Activated CD8-positive, alpha-beta memory T cell treated with anti-CD3 and anti-CD28 coated beads, Interleukin-2, amount 10 ng/mL, durations not matched to agents 7 days and 5 days (primary cell): ENCODE measurements at regions not wholly inside any gene's neighbourhood (a gene's known extent, or its start where the extent isn't known, plus 50 kb on each side); places are given as distances from the start of the nearest gene placed in this dataset.

Source experiments
- ATAC-seq: fragments of 150-1000 bp; cut with Tn5 transposase; one replicate; pipeline ENCODE4 v1.10.0; 2021; ENCODE audit warnings: moderate library complexity
- CTCF ChIA-PET: fragments of 350-600 bp; sonication (Branson Sonifier 250); formaldehyde crosslinking; loops from one replicate; lab custom pipeline; 2021; ENCODE audit warnings: antibody characterized with exemption; lab: Charles Lee
- DNase-seq: peaks from one replicate; pipeline ENCODE4 v3.0.0-alpha.2; 2020
- H3K27ac Mint-ChIP-seq: one replicate; pipeline ENCODE4 v1.8.0; 2021; ENCODE audit warnings: mild to moderate bottlenecking, mixed read lengths
- H3K27me3 Mint-ChIP-seq: one replicate; pipeline ENCODE4 v1.8.0; 2021; ENCODE audit warnings: mixed read lengths
- H3K36me3 Mint-ChIP-seq: one replicate; pipeline ENCODE4 v1.8.0; 2021; ENCODE audit warnings: mild to moderate bottlenecking, mixed read lengths
- H3K4me1 Mint-ChIP-seq: one replicate; pipeline ENCODE4 v1.8.0; 2021; ENCODE audit warnings: mixed read lengths
- H3K4me3 Mint-ChIP-seq: one replicate; pipeline ENCODE4 v1.8.0; 2021; ENCODE audit warnings: mild to moderate bottlenecking, moderate library complexity, mixed read lengths
- H3K9me3 Mint-ChIP-seq: one replicate; pipeline ENCODE4 v1.8.0; 2022; ENCODE audit warnings: low read depth, mixed read lengths

DNA sequence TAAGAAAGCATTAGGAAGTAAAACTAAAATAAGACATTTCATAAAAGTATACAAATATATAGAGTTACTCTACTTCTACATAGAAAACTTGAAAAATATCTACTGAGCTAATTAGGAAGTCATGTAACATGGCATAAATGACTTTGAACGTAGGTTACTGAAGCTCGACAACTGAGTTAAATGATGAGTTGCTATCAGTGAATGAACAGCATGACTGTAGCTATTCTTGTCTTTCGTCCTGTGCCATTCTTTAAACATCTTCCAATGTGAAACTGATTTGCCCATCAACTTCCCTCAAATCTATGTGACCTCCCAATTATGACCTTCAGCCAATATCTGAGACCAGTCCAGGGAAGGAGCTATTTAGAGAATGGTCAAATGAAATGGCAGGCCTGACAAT lies 113.5 kb upstream of the NEBL start:
- H3K4me3 Mint-ChIP-seq, result no peak overlapping the region
- H3K4me1 Mint-ChIP-seq, result no peaks in the 10 kb centered on the region
- CTCF ChIA-PET, result no interaction called here
- H3K27me3 Mint-ChIP-seq, result no peaks in the 10 kb centered on the region
- no peak overlapping the region for H3K27ac Mint-ChIP-seq
- DNase-seq (no peak), ATAC-seq (no peak)
- H3K36me3 Mint-ChIP-seq, result no peaks in the 10 kb centered on the region
- H3K9me3 Mint-ChIP-seq, result peaks cover 3% of the 10 kb centered on the region

- no peaks in the 10 kb centered on the region for H3K9me3 Mint-ChIP-seq
- no peak overlapping the region for H3K27ac Mint-ChIP-seq
- H3K4me3 Mint-ChIP-seq, result no peak overlapping the region
- CTCF ChIA-PET, result no interaction called here
- H3K4me1 Mint-ChIP-seq, result no peaks in the 10 kb centered on the region
- no peaks in the 10 kb centered on the region for H3K36me3 Mint-ChIP-seq
- DNase-seq (no peak), ATAC-seq (no peak)
- H3K27me3 Mint-ChIP-seq, result no peaks in the 10 kb centered on the region
Observed at GRCh38 chr10:21003240-21003822, 106.2 kb upstream of the NEBL start.

- Mint-ChIP-seq H3K27me3 (no peaks in the 10 kb centered on the region), H3K9me3 (peaks cover 2% of the 10 kb centered on the region), H3K4me3 (no peak overlapping the region), H3K4me1 (no peaks in the 10 kb centered on the region), H3K27ac (no peak overlapping the region), H3K36me3 (no peaks in the 10 kb centered on the region)
- ATAC-seq (no peak), DNase-seq (no peak)
- CTCF ChIA-PET, result no interaction called here
Observed at GRCh38 chr10:21002091-21002878, 105.2 kb upstream of the NEBL start.

- DNase-seq (no peak), ATAC-seq (no peak)
- Mint-ChIP-seq H3K27ac (no peak overlapping the region), H3K4me1 (no peaks in the 10 kb centered on the region), H3K9me3 (peaks cover 2% of the 10 kb centered on the region), H3K4me3 (no peak overlapping the region), H3K36me3 (no peaks in the 10 kb centered on the region), H3K27me3 (no peaks in the 10 kb centered on the region)
- CTCF ChIA-PET, result no interaction called here
Observed at GRCh38 chr10:20999699-21000098, 102.6 kb upstream of the NEBL start.

- peaks cover 2% of the 10 kb centered on the region for H3K9me3 Mint-ChIP-seq
- no peaks in the 10 kb centered on the region for H3K36me3 Mint-ChIP-seq
- CTCF ChIA-PET, result no interaction called here
- DNase-seq, result no peak
- H3K27ac Mint-ChIP-seq, result no peak overlapping the region
- ATAC-seq, result no peak
- no peaks in the 10 kb centered on the region for H3K27me3 Mint-ChIP-seq
- H3K4me3 Mint-ChIP-seq, result no peak overlapping the region
- H3K4me1 Mint-ChIP-seq, result no peaks in the 10 kb centered on the region
Observed at GRCh38 chr10:20998036-20998435, 100.9 kb upstream of the NEBL start.

DNA sequence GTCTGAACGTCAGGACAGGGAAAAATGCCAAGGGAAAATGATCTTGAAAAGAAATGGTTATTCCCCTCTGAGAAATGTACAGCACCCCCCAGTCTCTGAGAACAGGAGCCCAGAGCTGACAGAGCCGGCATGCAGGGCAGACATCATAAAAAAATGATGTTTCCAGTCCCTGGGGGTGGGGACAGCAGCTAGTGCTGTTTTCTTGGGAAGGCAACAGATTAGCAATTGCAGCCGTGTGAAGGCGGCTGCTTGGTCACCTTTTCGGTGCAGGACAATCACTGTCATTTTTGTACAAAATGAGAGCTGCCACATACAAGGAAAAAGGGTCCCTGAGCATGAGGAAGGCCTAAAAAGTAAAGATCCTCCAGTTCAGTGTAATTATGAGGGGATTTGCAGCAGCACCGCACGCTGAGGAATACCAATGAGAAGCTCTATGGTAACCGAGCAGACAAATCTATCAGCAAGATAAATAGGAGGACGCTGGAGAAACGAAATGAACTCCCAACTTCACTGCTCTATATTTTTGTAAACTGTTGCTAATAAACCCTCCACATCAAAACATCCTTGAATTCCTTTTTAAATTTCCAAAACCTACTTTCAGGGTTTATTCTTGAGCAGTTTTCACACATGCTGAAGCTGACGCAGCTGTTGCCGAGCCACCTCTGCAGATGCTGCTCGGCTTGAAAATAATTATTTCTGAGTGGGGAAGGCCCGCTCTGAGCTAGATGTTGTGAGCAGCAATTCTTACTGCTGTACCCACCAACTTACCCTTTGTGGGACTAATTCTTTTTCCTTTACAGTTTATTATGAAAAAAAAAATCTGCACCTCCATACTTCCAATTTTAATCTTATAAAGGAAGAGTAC lies 98.2 kb upstream of the NEBL start:
- DNase-seq (no peak), ATAC-seq (no peak)
- Mint-ChIP-seq H3K27ac (no peak overlapping the region), H3K4me1 (no peaks in the 10 kb centered on the region), H3K9me3 (peaks cover 2% of the 10 kb centered on the region), H3K27me3 (no peaks in the 10 kb centered on the region), H3K36me3 (no peaks in the 10 kb centered on the region), H3K4me3 (no peak overlapping the region)
- CTCF ChIA-PET, result no interaction called here

GRCh38 chr10:20993830-20994527 lies 96.9 kb upstream of the NEBL start:
- no peak for DNase-seq
- Mint-ChIP-seq H3K9me3 (peaks cover 2% of the 10 kb centered on the region), H3K27ac (no peak overlapping the region), H3K27me3 (no peaks in the 10 kb centered on the region), H3K4me1 (no peaks in the 10 kb centered on the region), H3K4me3 (no peak overlapping the region), H3K36me3 (no peaks in the 10 kb centered on the region)
- ATAC-seq, result no peak
- CTCF ChIA-PET, result no interaction called here

DNA sequence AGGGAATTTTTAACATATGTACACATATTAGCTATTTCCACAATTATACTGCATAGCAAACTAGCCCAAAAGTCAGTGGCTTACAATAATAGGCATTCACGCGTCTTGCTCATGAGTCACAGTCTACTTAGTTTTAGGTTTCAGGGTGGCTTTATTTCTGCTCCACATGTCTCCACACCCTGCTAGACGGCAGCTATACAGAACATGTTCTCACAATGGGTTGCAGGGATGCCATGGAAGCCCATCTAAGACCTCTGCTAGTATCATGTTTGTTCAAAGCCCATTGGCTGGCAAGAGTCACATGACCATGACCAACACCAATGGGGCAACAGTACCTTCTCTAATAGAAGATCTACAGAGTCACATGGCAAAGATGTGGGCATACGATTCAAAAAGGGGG lies 96.3 kb upstream of the NEBL start:
- H3K27ac Mint-ChIP-seq, result no peak overlapping the region
- no peak for ATAC-seq
- H3K9me3 Mint-ChIP-seq, result peaks cover 2% of the 10 kb centered on the region
- no peak for DNase-seq
- no peaks in the 10 kb centered on the region for H3K27me3 Mint-ChIP-seq
- no peak overlapping the region for H3K4me3 Mint-ChIP-seq
- no peaks in the 10 kb centered on the region for H3K4me1 Mint-ChIP-seq
- no peaks in the 10 kb centered on the region for H3K36me3 Mint-ChIP-seq
- CTCF ChIA-PET, result no interaction called here

GRCh38 chr10:20991526-20991925 lies 94.4 kb upstream of the NEBL start:
- Mint-ChIP-seq H3K9me3 (no peaks in the 10 kb centered on the region), H3K4me1 (no peaks in the 10 kb centered on the region), H3K4me3 (no peak overlapping the region), H3K27ac (no peak overlapping the region), H3K27me3 (no peaks in the 10 kb centered on the region), H3K36me3 (no peaks in the 10 kb centered on the region)
- no peak for DNase-seq
- CTCF ChIA-PET, result no interaction called here
- ATAC-seq, result no peak

GRCh38 chr10:20990604-20991003 lies 93.5 kb upstream of the NEBL start:
- ATAC-seq (no peak), DNase-seq (no peak)
- CTCF ChIA-PET, result no interaction called here
- H3K27ac Mint-ChIP-seq, result no peak overlapping the region
- no peaks in the 10 kb centered on the region for H3K9me3 Mint-ChIP-seq
- H3K36me3 Mint-ChIP-seq, result no peaks in the 10 kb centered on the region
- no peaks in the 10 kb centered on the region for H3K27me3 Mint-ChIP-seq
- H3K4me3 Mint-ChIP-seq, result no peak overlapping the region
- no peaks in the 10 kb centered on the region for H3K4me1 Mint-ChIP-seq

DNA sequence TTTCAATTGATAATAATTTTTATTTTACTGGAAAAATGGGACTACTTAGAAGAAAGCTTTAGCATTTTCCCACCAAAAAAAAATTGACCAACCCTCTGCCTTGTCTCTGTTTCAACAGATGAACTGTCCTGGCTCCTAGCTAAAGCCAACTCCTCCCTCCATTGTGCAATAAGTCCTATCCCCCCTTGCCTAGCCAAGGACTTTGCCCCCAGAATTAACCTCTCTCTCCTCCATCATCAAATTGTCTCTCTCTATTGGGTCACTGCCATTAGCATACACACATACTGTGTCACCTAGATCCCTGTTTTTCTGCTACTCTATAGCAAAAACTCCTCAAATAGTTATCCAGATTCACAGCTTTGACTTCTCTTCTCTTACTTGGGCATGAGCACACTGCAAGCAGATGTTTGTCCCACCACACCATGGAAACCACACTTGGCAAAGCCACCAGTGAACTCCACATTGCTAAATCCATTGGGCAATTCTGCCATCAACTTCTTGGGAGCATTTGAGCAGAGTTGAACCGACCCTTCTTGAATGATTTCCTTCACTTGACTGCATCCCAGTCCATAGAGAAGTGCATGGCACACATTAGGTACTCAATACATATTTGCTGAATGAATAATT lies 91.4 kb upstream of the NEBL start:
- DNase-seq (no peak), ATAC-seq (no peak)
- CTCF ChIA-PET, result no interaction called here
- Mint-ChIP-seq H3K4me1 (no peaks in the 10 kb centered on the region), H3K9me3 (no peaks in the 10 kb centered on the region), H3K36me3 (no peaks in the 10 kb centered on the region), H3K27me3 (no peaks in the 10 kb centered on the region), H3K27ac (no peak overlapping the region), H3K4me3 (no peak overlapping the region)

DNA sequence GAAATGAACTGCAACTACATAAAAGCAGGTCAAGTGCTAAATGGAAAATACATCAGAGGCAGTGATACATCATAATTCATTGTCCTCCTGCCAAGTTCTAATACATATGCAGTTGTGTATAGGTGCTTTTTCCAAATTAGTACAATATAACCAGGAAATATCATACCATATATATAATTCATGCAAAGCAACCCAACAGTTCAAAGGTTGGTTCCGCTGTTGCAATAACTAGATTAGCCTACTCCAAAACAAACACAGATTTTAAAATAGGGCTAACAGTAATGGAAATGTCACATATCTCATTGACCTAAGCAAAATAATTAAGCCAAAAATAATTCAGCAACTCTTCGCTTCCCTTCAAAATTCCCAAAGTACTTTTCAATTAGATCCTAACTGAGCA lies 88.9 kb upstream of the NEBL start:
- ATAC-seq, result no peak

DNA sequence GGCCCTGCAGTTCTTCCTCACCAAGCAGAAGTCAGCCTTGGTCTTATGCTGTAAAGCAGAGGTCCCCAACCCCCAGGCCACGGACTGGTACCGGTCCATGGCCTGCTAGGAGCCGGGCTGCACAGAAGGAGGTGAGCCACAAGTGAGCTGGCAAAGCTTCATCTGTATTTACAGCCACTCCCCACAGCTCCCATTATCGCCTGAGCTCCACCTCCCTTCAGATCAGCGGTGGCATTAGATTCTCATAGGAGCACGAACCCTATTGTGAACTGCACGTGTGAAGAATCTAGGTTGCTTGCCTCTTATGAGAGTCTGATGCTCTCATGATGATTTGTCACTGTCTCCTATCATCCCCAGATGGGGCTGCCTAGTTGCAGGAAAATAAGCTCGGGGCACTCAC lies 87.6 kb upstream of the NEBL start:
- Mint-ChIP-seq H3K4me1 (no peaks in the 10 kb centered on the region), H3K36me3 (no peaks in the 10 kb centered on the region), H3K9me3 (no peaks in the 10 kb centered on the region), H3K27me3 (no peaks in the 10 kb centered on the region), H3K4me3 (no peak overlapping the region), H3K27ac (no peak overlapping the region)
- ATAC-seq, result no peak
- DNase-seq, result no peak
- CTCF ChIA-PET, result no interaction called here

More for the DNA sequence above, 88.9 kb upstream of the NEBL start:
- no peak overlapping the region for H3K4me3 Mint-ChIP-seq
- no peaks in the 10 kb centered on the region for H3K4me1 Mint-ChIP-seq
- no peaks in the 10 kb centered on the region for H3K36me3 Mint-ChIP-seq
- H3K27me3 Mint-ChIP-seq, result no peaks in the 10 kb centered on the region
- CTCF ChIA-PET, result no interaction called here
- H3K9me3 Mint-ChIP-seq, result no peaks in the 10 kb centered on the region
- no peak overlapping the region for H3K27ac Mint-ChIP-seq
- no peak for DNase-seq
